ENCODE measurements at regions not wholly inside any gene's neighbourhood (a gene's known extent, or its start where the extent isn't known, plus 50 kb on each side); places are given as distances from the start of the nearest gene placed in this dataset.

GRCh38 chr12:77571768-77572167, 258.9 kb upstream of the NAV3 start:
- DNase-seq (ENCODE audit: low spot score), result no peak

- no peak for DNase-seq (ENCODE audit: low spot score)
Measured at GRCh38 chr12:77571127-77571526, 259.6 kb upstream of the NAV3 start.

GRCh38 chr12:77569876-77570275, 260.8 kb upstream of the NAV3 start:
- DNase-seq (ENCODE audit: low spot score), result no peak

GRCh38 chr12:77560714-77561113, 270.0 kb upstream of the NAV3 start:
- no peak for DNase-seq (ENCODE audit: low spot score)

GRCh38 chr12:77559400-77560074, 271.2 kb upstream of the NAV3 start:
- DNase-seq (ENCODE audit: low spot score), result no peak

- no peak for DNase-seq (ENCODE audit: low spot score)
Measured at GRCh38 chr12:77555074-77555473, 275.6 kb upstream of the NAV3 start.

GRCh38 chr12:77553976-77554619, 276.6 kb upstream of the NAV3 start:
- DNase-seq (ENCODE audit: low spot score), result peak; percentile 38

GRCh38 chr12:77549383-77550128, 281.1 kb upstream of the NAV3 start:
- DNase-seq (ENCODE audit: low spot score), result no peak

- DNase-seq (ENCODE audit: low spot score), result no peak
Measured at GRCh38 chr12:77548797-77549196, 281.9 kb upstream of the NAV3 start.

GRCh38 chr12:77540097-77540496, 290.6 kb upstream of the NAV3 start:
- no peak for DNase-seq (ENCODE audit: low spot score)

GRCh38 chr12:77537663-77538062, 293.0 kb upstream of the NAV3 start:
- DNase-seq (ENCODE audit: low spot score), result no peak

- no peak for DNase-seq (ENCODE audit: low spot score)
Measured at GRCh38 chr12:77535734-77536133, 295.0 kb upstream of the NAV3 start.

- no peak for DNase-seq (ENCODE audit: low spot score)
Measured at GRCh38 chr12:77531912-77532311, 298.8 kb upstream of the NAV3 start.

- DNase-seq (ENCODE audit: low spot score), result no peak
Measured at GRCh38 chr12:77522247-77522646, 308.4 kb upstream of the NAV3 start.

GRCh38 chr12:77521508-77522115, 309.1 kb upstream of the NAV3 start:
- DNase-seq (ENCODE audit: low spot score), result no peak

- DNase-seq (ENCODE audit: low spot score), result no peak
Measured at GRCh38 chr12:77514511-77514910, 316.2 kb upstream of the NAV3 start.

- DNase-seq (ENCODE audit: low spot score), result no peak
Measured at GRCh38 chr12:77510985-77511384, 319.7 kb upstream of the NAV3 start.

- no peak for DNase-seq (ENCODE audit: low spot score)
Measured at GRCh38 chr12:77504466-77504865, 326.2 kb upstream of the NAV3 start.

- no peak for DNase-seq (ENCODE audit: low spot score)
Measured at GRCh38 chr12:77500089-77500488, 330.6 kb upstream of the NAV3 start.

GRCh38 chr12:77497647-77498046, 333.0 kb upstream of the NAV3 start:
- no peak for DNase-seq (ENCODE audit: low spot score)

GRCh38 chr12:77496714-77497113, 334.0 kb upstream of the NAV3 start:
- no peak for DNase-seq (ENCODE audit: low spot score)

GRCh38 chr12:77494296-77494695, 336.4 kb upstream of the NAV3 start:
- DNase-seq (ENCODE audit: low spot score), result no peak
